NCI-H1105 treated with DMSO at 0.1 percent for 48 hours (cell line): ENCODE measurements at regions not wholly inside any gene's neighbourhood (a gene's known extent, or its start where the extent isn't known, plus 50 kb on each side); places are given as distances from the start of the nearest gene placed in this dataset.
"Not testable (repeated sequence)": the region's sequence is repeated elsewhere in the genome, so short reads cannot be mapped to it uniquely, and the experiment has no call there.

Source experiments
- DNase-seq: peaks from one replicate; lab custom pipeline; 2025; lab: John Stamatoyannopoulos, UW

GRCh38 chr5:45893309-45893708 lies 197.1 kb upstream of the HCN1 start:
- DNase-seq = no peak

GRCh38 chr5:45890441-45891080 lies 194.4 kb upstream of the HCN1 start:
- DNase-seq = not testable (repeated sequence)

GRCh38 chr5:45862763-45863162 lies 166.6 kb upstream of the HCN1 start:
- DNase-seq = no peak

- no peak for DNase-seq
These were observed 151.7 kb upstream of the HCN1 start for GRCh38 chr5:45847877-45848276.

GRCh38 chr5:45826055-45826454 lies 129.9 kb upstream of the HCN1 start:
- no peak for DNase-seq

GRCh38 chr5:45800331-45800730 lies 104.2 kb upstream of the HCN1 start:
- no peak for DNase-seq

- no peak for DNase-seq
These were observed 103.2 kb upstream of the HCN1 start for GRCh38 chr5:45799388-45799787.

GRCh38 chr5:45796959-45797553 lies 100.9 kb upstream of the HCN1 start:
- DNase-seq = no peak

GRCh38 chr5:45795458-45795857 lies 99.3 kb upstream of the HCN1 start:
- DNase-seq = no peak

GRCh38 chr5:45793638-45794532 lies 97.7 kb upstream of the HCN1 start:
- DNase-seq = no peak

- peak; percentile 11 for DNase-seq
These were observed 83.9 kb upstream of the HCN1 start for GRCh38 chr5:45779874-45780671.

- DNase-seq = peak; percentile 25
These were observed 78.3 kb upstream of the HCN1 start for GRCh38 chr5:45774528-45774927.

- DNase-seq = no peak
These were observed 76.2 kb upstream of the HCN1 start for GRCh38 chr5:45772402-45772801.

GRCh38 chr5:45765561-45765960 lies 69.4 kb upstream of the HCN1 start:
- DNase-seq = no peak

GRCh38 chr5:45750574-45750973 lies 54.4 kb upstream of the HCN1 start:
- no peak for DNase-seq

GRCh38 chr5:45748511-45748910 lies 52.3 kb upstream of the HCN1 start:
- DNase-seq = not testable (repeated sequence)
